MM.1S (cell line): ENCODE measurements at regions not wholly inside any gene's neighbourhood (a gene's known extent, or its start where the extent isn't known, plus 50 kb on each side); places are given as distances from the start of the nearest gene placed in this dataset.

ENCODE experiments used
- CTCF ChIP-seq: fragments of 300-600 bp; sonication (generic); IDR thresholded peaks from 2 replicates; pipeline ENCODE4 v1.5.1; 2016; ENCODE audit warnings: antibody characterized with exemption, low read length, mixed read lengths
- EZH2 ChIP-seq: fragments of 300-600 bp; sonication (generic); optimal IDR thresholded peaks from 2 replicates; pipeline ENCODE3; 2017; ENCODE audit warnings: low read depth, mild to moderate bottlenecking, antibody characterized with exemption, low read length, mixed read lengths
- EZH2phosphoT487 ChIP-seq: fragments of 300-600 bp; sonication (generic); IDR thresholded peaks from 2 replicates; pipeline ENCODE4 v1.6.1; 2018; ENCODE audit warnings: antibody characterized with exemption, low read length

- TF ChIP-seq EZH2 (no peak), CTCF (no peak), EZH2phosphoT487 (no peak)
Observed at GRCh38 chr14:29446971-29447370, 480.7 kb downstream of the PRKD1 start.
